IMR-90 (cell line): ENCODE measurements at regions not wholly inside any gene's neighbourhood (a gene's known extent, or its start where the extent isn't known, plus 50 kb on each side); places are given as distances from the start of the nearest gene placed in this dataset.

Experiments
- ATAC-seq: fragments of 200-7000 bp; cut with Tn5 transposase; 2 replicates; pipeline ENCODE4 v1.9.1; 2020; ENCODE audit warnings: low read depth, mild to moderate bottlenecking, moderate library complexity
- BruUV-seq: library from RNA; stranded (reverse); fragments of 400-500 nt; replicated peaks from 2 replicates; lab custom pipeline; 2021; lab: Mats Ljungman, UMichigan
- CTCF ChIA-PET: fragments of 300-600 bp; formaldehyde crosslinking; extraction: SDS; loops from one replicate; lab custom pipeline; 2021; ENCODE audit warnings: antibody characterized with exemption; lab: Yijun Ruan, JAX
- POLR2A ChIA-PET: fragments of 300-600 bp; sonication (Branson Sonifier 250); formaldehyde crosslinking; loops from one replicate; lab custom pipeline; 2022; ENCODE audit warnings: antibody characterized with exemption; ENCODE audit not compliant: unreplicated experiment; lab: Charles Lee
- DNase-seq: peaks from one replicate; pipeline ENCODE4 v3.0.0; 2013
- H2AFZ ChIP-seq: replicated peaks from 2 replicates; pipeline ENCODE3; 2013; ENCODE audit warnings: low read length, mild to moderate bottlenecking; ENCODE audit not compliant: poor library complexity
- H2AK5ac ChIP-seq: 2 replicates; pipeline ENCODE4 v1.6.1; 2013; ENCODE audit warnings: low read depth, low read length, inconsistent platforms
- H2AK9ac ChIP-seq: replicated peaks from 2 replicates; pipeline ENCODE3; 2013; ENCODE audit warnings: mild to moderate bottlenecking, low read depth, low read length, moderate library complexity; ENCODE audit not compliant: poor library complexity
- H2BK120ac ChIP-seq: 2 replicates; pipeline ENCODE4 v1.6.1; 2013; ENCODE audit warnings: low read depth, low read length, inconsistent platforms
- H2BK15ac ChIP-seq: 3 replicates; pipeline ENCODE4 v1.6.1; 2013; ENCODE audit warnings: low read depth, low read length, inconsistent platforms
- H2BK20ac ChIP-seq: 2 replicates; pipeline ENCODE4 v1.6.1; 2013; ENCODE audit warnings: low read depth, mild to moderate bottlenecking, inconsistent platforms, low read length, moderate library complexity
- H2BK5ac ChIP-seq: 2 replicates; pipeline ENCODE4 v1.6.1; 2013; ENCODE audit warnings: mild to moderate bottlenecking, low read depth, low read length, inconsistent platforms; ENCODE audit not compliant: poor library complexity, severe bottlenecking
- H3K14ac ChIP-seq: replicated peaks from 2 replicates; pipeline ENCODE4 v1.6.1; 2013; ENCODE audit warnings: low read depth, low read length, inconsistent platforms
- H3K18ac ChIP-seq: 2 replicates; pipeline ENCODE4 v1.6.1; 2013; ENCODE audit warnings: low read depth, low read length, control low read depth
- H3K23ac ChIP-seq: 2 replicates; pipeline ENCODE4 v1.6.1; 2013; ENCODE audit warnings: low read depth, low read length, inconsistent platforms
- H3K27ac ChIP-seq: 2 replicates; pipeline ENCODE4 v1.5.1; 2013; ENCODE audit warnings: mild to moderate bottlenecking, control low read depth, low read length; ENCODE audit not compliant: insufficient read depth
- H3K27me3 ChIP-seq: 2 replicates; pipeline ENCODE4 v1.6.1; 2013; ENCODE audit warnings: low read length; ENCODE audit not compliant: control insufficient read depth, insufficient read depth
- H3K36me3 ChIP-seq: 2 replicates; pipeline ENCODE4 v1.6.1; 2013; ENCODE audit warnings: low read length, mixed read lengths; ENCODE audit not compliant: control insufficient read depth, insufficient read depth
- H3K4ac ChIP-seq: 2 replicates; pipeline ENCODE4 v1.6.1; 2013; ENCODE audit warnings: low read depth, low read length, inconsistent platforms
- H3K4me1 ChIP-seq: 2 replicates; pipeline ENCODE4 v1.6.1; 2013; ENCODE audit warnings: low read length, mixed read lengths; ENCODE audit not compliant: control insufficient read depth, insufficient read depth
- H3K4me2 ChIP-seq: 2 replicates; pipeline ENCODE4 v1.6.1; 2013; ENCODE audit warnings: low read depth, mild to moderate bottlenecking, control low read depth, low read length, moderate library complexity
- H3K4me3 ChIP-seq: 2 replicates; pipeline ENCODE4 v1.5.1; 2013; ENCODE audit warnings: low read depth, mild to moderate bottlenecking, control low read depth, low read length, moderate library complexity; ENCODE audit not compliant: insufficient read depth
- H3K56ac ChIP-seq: 2 replicates; pipeline ENCODE4 v1.6.1; 2013; ENCODE audit warnings: low read length, inconsistent platforms; ENCODE audit not compliant: insufficient read depth; ENCODE audit errors: extremely low read depth
- H3K79me1 ChIP-seq, 2 experiments: 2 replicates each; pipeline ENCODE4 v1.6.1; 2013; ENCODE audit warnings: low read length in 2 of 2, inconsistent platforms in 1 of 2, low read depth in 1 of 2
- H3K9ac ChIP-seq: 2 replicates; pipeline ENCODE4 v1.6.1; 2013; ENCODE audit warnings: low read depth, low read length, control low read depth
- H3K9me1 ChIP-seq: 2 replicates; pipeline ENCODE4 v1.6.1; 2013; ENCODE audit warnings: low read length, inconsistent platforms; ENCODE audit not compliant: insufficient read depth
- H3K9me3 ChIP-seq: 2 replicates; pipeline ENCODE4 v1.6.1; 2013; ENCODE audit warnings: low read length; ENCODE audit not compliant: control insufficient read depth, insufficient read depth
- H4K20me1 ChIP-seq: 2 replicates; pipeline ENCODE4 v1.6.1; 2013; ENCODE audit warnings: low read length, inconsistent platforms; ENCODE audit not compliant: insufficient read depth
- H4K5ac ChIP-seq: 2 replicates; pipeline ENCODE4 v1.6.1; 2013; ENCODE audit warnings: mild to moderate bottlenecking, low read depth, low read length, control low read depth
- H4K8ac ChIP-seq, 2 experiments: 2 replicates each; pipeline ENCODE4 v1.6.1; 2013; ENCODE audit warnings: low read depth in 2 of 2, low read length in 2 of 2, control low read depth in 1 of 2, inconsistent platforms in 1 of 2
- H4K91ac ChIP-seq: 2 replicates; pipeline ENCODE4 v1.6.1; 2013; ENCODE audit warnings: low read depth, low read length, inconsistent platforms; ENCODE audit not compliant: insufficient read depth
- BHLHE40 ChIP-seq: fragments of 150-350 bp; IDR thresholded peaks from 2 replicates; pipeline ENCODE4 v1.6.1; 2016; ENCODE audit warnings: mild to moderate bottlenecking, low read depth, low read length
- CEBPB ChIP-seq: IDR thresholded peaks from 2 replicates; pipeline ENCODE4 v1.6.1; 2012; ENCODE audit warnings: low read depth, low read length, improper control_type of control experiment
- CHD1 ChIP-seq: IDR thresholded peaks from 2 replicates; pipeline ENCODE4 v1.6.1; 2012; ENCODE audit warnings: low read depth, low read length, improper control_type of control experiment
- FOS ChIP-seq: fragments of 150-350 bp; IDR thresholded peaks from 2 replicates; pipeline ENCODE4 v1.6.1; 2016; ENCODE audit warnings: low read depth, low read length
- NFE2L2 ChIP-seq: fragments of 150-350 bp; IDR thresholded peaks from 2 replicates; pipeline ENCODE4 v1.6.1; 2016; ENCODE audit warnings: low read depth, mild to moderate bottlenecking, low read length
- POLR2A ChIP-seq: IDR thresholded peaks from 2 replicates; pipeline ENCODE4 v1.6.1; 2012; ENCODE audit warnings: mild to moderate bottlenecking, low read depth, low read length
- RCOR1 ChIP-seq: IDR thresholded peaks from 2 replicates; pipeline ENCODE4 v1.6.1; 2012; ENCODE audit warnings: mild to moderate bottlenecking, low read length, improper control_type of control experiment; ENCODE audit not compliant: insufficient replicate concordance
- RFX5 ChIP-seq: IDR thresholded peaks from 2 replicates; pipeline ENCODE4 v1.8.0; 2012; ENCODE audit warnings: low read depth, mild to moderate bottlenecking, low read length, moderate library complexity
- USF2 ChIP-seq: fragments of 150-350 bp; IDR thresholded peaks from 2 replicates; pipeline ENCODE4 v1.6.1; 2017; ENCODE audit warnings: mild to moderate bottlenecking, antibody characterized with exemption, low read length, low read depth
- WGBS, 2 experiments: methylation state at CpG; one replicate each; pipeline versions ENCODE4 v1.1.5 to v1.1.7; 2013; ENCODE audit warnings: missing lambda C conversion rate in 2 of 2; ENCODE audit not compliant: insufficient read length in 1 of 2; ENCODE audit errors: extremely low coverage in 2 of 2; 5-methylcytosine and 5-hydroxymethylcytosine counted together
- dilution Hi-C: fragments of 300-500 bp; cut with HindIII; formaldehyde crosslinking; loops from one replicate; pipeline ENCODE4 v1.14.3; 2018; ENCODE audit warnings: low sequenced_read_pairs; ENCODE audit not compliant: unreplicated experiment
- in situ Hi-C: fragments of 300-500 bp; cut with MboI; formaldehyde crosslinking; loops from 3 replicates; pipeline ENCODE4 v1.14.3; 2019; ENCODE audit warnings: low sequenced_read_pairs, inconsistent platforms, mixed read lengths
- intact Hi-C: fragments of 100-400 bp; cut with micrococcal nuclease; formaldehyde crosslinking; loops from 2 replicates; pipeline ENCODE4 v1.10.0; 2022
- TF ChIP-seq, protein P1 (sequence below): fragments of 150-350 bp; IDR thresholded peaks from 2 replicates; pipeline ENCODE4 v1.6.1; 2016; ENCODE audit warnings: low read depth, mild to moderate bottlenecking, low read length, moderate library complexity, borderline replicate concordance

GRCh38 chr12:92044435-92044834 is 101.2 kb downstream of the BTG1 start:
- Histone ChIP-seq H3K23ac (0 out of 2 replicates have a peak overlapping the region, but pooled peaks have one; percentile 20), H3K4me3 (no peak overlapping the region), H2AFZ (no peak overlapping the region), H4K5ac (no peak overlapping the region), H3K9ac (no peak overlapping the region), H2BK5ac (no peak overlapping the region), H3K4ac (peak overlapping the region; percentile 40; the same call in 1 of the 2 replicates), H3K27me3 (no peaks in the 10 kb centered on the region), H3K14ac (peak overlapping the region; percentile 63; the same call in 1 of the 2 replicates), H2BK15ac (no peak overlapping the region; the same call in 2 of the 3 replicates), H4K20me1 (no peaks in the 10 kb centered on the region), H3K27ac (no peak overlapping the region), H2BK20ac (peak overlapping the region; percentile 64; the same call in 1 of the 2 replicates), H3K4me2 (no peak overlapping the region), H2BK120ac (peak overlapping the region; percentile 50; the same call in 1 of the 2 replicates), H3K9me3 (no peaks in the 10 kb centered on the region), H3K79me1 (no peaks in the 10 kb centered on the region), H4K91ac (no peak overlapping the region), H4K8ac (no peak overlapping the region), H3K36me3 (no peaks in the 10 kb centered on the region), H3K4me1 (no peaks in the 10 kb centered on the region), H3K56ac (no peak overlapping the region), H3K18ac (no peak overlapping the region), H2AK9ac (no peak overlapping the region), H3K9me1 (no peaks in the 10 kb centered on the region), H2AK5ac (no peak overlapping the region)
- BruUV-seq, result no TSS peak
- WGBS, 2 experiments, result no CpG with 5 or more reads among the region's 2 CpGs
- in situ Hi-C loops, result no loop called here
- intact Hi-C loops, result no loop called here
- dilution Hi-C loops, result no loop called here
- ATAC-seq (no peak), DNase-seq (no peak)
- POLR2A ChIA-PET, result no interaction called here
- TF ChIP-seq RFX5 (no peak), NFE2L2 (no peak), CEBPB (no peak), CHD1 (no peak), RCOR1 (no peak), BHLHE40 (no peak), POLR2A (no peak), USF2 (no peak), FOS (no peak)
- TF ChIP-seq, protein P1, sequence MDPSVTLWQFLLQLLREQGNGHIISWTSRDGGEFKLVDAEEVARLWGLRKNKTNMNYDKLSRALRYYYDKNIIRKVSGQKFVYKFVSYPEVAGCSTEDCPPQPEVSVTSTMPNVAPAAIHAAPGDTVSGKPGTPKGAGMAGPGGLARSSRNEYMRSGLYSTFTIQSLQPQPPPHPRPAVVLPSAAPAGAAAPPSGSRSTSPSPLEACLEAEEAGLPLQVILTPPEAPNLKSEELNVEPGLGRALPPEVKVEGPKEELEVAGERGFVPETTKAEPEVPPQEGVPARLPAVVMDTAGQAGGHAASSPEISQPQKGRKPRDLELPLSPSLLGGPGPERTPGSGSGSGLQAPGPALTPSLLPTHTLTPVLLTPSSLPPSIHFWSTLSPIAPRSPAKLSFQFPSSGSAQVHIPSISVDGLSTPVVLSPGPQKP, result no peak
- CTCF ChIA-PET, result no interaction called here
